K562 (cell line): ENCODE measurements at regions not wholly inside any gene's neighbourhood (a gene's known extent, or its start where the extent isn't known, plus 50 kb on each side); places are given as distances from the start of the nearest gene placed in this dataset.

Experiments used
- BRD4 ChIP-seq: fragments of 200-600 bp; sonication (generic); IDR thresholded peaks from 2 replicates; pipeline ENCODE4 v1.6.1; 2017; ENCODE audit warnings: inconsistent platforms
- CUX1 ChIP-seq: fragments of 200-800 bp; sonication (Bioruptor generic); IDR thresholded peaks from 2 replicates; pipeline ENCODE4 v1.6.1; 2016; ENCODE audit warnings: missing genetic modification characterization, missing compliant biosample characterization
- NKRF ChIP-seq: fragments of 450-650 bp; IDR thresholded peaks from 2 replicates; pipeline ENCODE4 v1.6.1; 2016; ENCODE audit warnings: borderline replicate concordance
- SREBF1 ChIP-seq: fragments of 150-350 bp; IDR thresholded peaks from 2 replicates; pipeline ENCODE4 v1.6.1; 2014; ENCODE audit warnings: antibody characterized with exemption, low read depth, low read length, borderline replicate concordance

- TF ChIP-seq CUX1 (CRISPR knock-in tag) (no peak), NKRF (no peak), SREBF1 (no peak), BRD4 (no peak)
- TF ChIP-seq, all 486 proteins: peak for 0
Observed at GRCh38 chr12:90199006-90199405, 490.4 kb upstream of the ATP2B1 start (continued).
